NCI-H69 (cell line): ENCODE measurements at regions not wholly inside any gene's neighbourhood (a gene's known extent, or its start where the extent isn't known, plus 50 kb on each side); places are given as distances from the start of the nearest gene placed in this dataset.

Experiments used
- DNase-seq: peaks from one replicate; lab custom pipeline; 2025; lab: John Stamatoyannopoulos, UW

DNA sequence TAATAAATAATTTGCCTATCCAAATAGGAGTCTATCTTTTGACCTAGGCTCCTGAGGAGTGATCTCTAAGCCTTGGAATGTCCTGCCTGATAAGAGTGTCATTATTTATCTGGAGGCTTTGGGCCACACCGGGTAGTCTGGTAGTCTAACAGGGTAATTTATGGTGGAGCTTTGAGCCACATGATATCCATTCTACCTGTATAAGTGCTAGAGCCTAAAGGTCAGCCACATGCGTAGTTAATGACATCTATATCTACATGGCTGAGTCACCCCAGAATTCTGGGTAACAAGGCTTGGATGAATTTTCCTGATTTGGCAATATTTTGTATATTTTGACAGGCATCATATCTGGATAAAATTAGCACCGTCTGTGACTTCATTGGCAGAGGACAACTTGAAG lies 681.4 kb downstream of the MCTP2 start:
- no peak for DNase-seq

DNA sequence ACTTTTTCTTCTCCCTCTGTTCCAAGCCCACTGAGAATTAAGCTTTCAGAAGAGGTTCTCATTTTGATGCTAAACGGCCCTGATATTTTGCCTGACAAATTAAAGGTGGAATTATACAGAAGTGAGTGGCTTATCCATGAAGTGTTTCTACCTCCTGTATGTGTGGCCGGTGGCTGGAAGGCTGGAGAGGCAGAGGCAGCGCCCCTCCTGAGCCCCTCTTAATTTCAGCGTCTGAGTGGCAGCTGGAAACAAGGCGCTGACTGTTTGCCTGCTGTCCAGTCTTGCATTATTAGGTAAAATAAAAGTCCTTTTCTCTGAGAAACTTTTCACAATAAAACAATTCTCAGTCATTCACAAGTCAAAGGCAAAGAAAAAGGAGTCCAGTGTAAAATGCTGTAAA lies 685.7 kb downstream of the MCTP2 start:
- no peak for DNase-seq

DNA sequence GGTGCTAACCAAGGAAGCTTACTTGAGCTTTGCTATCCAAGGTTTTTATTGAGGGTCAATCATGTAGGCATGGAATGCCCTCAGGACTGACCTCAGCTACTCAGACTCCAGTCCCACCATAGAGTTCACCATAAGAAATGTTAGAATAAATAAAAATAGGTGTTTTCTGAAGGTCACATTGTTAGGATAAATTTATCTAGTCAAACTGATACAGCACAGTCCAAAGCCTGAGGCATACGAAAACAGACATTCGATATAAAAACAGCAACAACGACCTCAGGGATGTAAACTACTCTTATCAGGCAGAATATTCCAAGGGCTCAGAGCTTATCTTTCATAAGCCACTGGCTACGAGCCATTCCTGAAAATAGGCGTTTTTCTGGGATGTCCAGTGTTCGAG lies 690.6 kb downstream of the MCTP2 start:
- DNase-seq, result no peak

DNA sequence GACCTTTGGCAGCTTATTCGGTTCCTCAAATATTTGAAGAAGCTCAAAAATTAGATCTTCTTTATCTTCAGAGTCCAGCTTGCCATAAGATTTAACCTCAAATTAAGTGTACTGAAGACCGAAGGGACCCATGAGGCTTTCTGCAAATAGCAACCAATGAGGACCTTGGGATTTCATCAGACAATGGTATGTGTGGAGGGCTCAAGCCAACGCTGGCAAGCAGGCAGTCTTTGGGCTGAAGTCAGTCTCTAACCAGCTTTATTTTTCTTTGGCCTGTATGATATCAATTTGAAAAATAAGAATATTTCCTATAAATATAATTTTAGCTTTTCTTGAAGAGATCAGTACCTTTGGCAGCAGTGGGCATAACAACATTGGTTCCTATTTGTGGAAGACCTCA lies 692.7 kb downstream of the MCTP2 start:
- DNase-seq, result no peak

DNA sequence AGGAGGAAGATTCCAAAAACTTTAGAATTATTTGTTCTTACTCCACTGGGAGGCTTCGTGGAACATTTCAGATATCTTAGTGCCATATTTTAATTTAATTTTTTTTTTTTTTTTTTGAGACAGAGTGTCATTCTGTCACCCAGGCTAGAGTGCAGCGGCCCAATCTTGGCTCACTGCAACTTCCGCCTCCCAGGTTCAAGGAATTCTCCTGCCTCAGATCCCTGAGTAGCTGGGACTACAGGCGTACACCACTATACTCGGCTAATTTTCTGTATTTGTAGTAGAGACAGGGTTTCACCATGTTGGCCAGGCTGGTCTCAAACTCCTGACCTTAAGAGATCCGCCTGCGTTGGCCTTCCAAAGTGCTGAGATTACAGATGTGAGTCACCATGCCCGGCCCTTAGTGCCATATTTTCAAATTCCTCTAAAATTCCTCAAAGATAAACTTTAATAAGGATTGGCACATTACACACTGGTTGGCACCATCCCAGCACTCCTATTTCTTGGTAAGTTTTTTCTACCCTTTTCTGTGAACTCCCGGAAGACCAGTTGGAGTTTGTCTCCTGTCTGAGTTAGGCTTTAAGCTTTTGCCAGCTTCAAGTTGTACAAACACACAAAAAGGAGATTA lies 693.7 kb downstream of the MCTP2 start:
- DNase-seq, result no peak

DNA sequence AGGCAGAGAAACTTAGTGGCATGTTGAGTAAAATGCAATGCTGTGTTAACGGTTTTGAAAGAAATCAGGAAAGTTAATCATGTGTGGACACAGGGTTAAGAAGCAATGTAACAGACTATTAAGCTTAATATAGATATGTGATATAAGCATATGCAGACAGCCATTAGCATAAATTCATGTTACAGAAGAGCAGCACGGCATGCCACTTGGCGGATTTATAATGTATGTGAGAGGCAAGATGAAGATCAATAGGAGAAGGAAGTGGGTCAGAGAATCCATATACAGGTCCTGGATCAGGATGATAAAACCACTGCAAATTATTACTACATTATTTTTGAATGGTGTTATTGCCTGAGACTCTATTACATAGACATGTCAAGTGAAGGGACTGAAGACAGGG lies 694.3 kb downstream of the MCTP2 start:
- DNase-seq, result no peak

DNA sequence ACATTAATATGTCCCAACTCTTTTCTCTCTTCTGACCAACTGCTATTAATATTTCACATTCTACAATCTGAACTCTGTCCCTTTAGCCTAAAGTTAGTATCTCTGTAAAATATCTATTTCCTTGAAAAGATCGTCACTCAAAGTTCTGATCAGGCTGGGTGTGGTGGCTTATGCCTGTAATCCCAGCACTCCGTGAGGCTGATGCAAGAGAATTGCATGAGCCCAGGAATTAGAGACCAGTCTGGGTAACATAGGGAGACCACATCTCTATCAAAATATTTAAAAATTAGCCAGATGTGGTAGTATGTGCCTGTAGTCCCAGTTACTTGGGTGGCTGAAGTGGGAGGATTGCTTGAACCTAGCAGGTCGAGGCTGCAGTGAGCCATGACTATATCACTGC lies 695.6 kb downstream of the MCTP2 start:
- no peak for DNase-seq

DNA sequence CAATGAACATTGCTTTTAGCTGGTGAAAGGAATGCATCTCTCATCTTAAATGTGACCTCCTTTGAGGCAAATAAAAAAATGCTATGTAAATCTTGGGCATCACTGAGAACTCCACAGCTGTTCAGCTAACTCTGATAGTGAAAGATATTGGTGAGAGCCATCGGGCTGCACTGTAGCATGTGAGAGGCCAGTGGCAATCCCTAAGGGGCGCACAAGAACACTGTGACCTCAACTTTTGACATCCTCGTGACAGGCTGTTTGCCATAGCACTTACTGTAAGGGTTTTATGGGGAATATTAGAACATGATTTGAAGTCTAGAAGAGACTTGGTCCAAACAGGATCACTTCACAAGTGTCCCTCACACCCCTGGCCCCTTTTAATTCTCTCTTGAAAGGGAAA lies 697.9 kb downstream of the MCTP2 start:
- no peak for DNase-seq

DNA sequence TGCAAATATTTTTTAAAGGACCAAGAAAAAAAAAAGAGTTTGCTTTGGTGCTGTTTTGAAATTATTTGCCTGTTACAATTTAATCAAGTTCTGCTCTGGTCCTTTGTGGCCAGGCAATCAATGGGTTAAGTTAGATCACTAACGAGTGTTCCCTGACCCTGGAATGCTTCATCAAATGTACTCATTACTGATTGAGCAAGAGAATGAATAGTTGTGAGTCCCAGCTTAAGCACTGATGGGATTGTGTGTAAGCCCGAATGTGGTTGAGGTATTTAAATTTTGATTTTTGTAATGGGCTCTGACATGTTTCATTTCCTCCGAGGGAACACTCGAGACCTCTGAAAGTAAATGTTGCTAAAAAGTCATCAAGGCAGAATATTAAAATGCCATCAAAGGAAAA lies 699.1 kb downstream of the MCTP2 start:
- DNase-seq, result no peak

DNA sequence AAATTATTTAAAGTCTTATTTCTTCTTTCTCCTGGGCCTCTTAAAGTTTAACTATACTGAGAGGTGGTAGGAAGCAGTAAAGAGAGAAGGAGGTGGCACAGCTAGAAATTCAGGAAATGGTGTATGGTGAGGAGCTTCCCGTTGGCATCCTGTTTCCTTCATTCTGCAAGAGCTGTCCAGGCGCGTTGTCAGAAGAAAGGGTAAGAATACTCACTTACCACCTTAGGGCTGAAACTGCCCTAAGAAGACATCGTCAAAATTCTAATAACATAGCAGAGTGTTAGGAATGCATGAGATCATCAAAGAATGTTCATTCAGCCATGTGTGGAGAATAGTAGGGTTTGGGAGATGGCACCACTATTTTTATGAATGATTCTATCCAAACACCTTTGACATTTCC lies 699.6 kb downstream of the MCTP2 start:
- no peak for DNase-seq

DNA sequence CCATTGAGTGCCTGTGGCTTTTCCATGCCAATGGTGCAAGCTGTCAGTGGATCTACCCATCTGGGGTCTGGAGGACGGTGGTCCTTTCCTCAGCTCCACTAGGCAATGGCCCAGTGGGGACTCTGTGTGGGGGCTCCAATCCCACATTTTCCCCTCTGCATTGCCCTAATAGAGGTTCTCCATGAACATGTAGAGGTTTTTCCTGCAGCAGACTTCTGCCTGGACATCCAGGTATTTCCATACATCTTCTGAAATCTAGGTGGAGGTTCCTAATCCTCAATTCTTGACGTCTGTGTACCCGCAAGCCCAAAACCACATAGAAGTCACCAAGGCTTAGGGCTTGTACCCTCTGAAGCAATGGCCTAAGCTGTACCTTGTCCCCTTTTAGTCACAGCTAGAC lies 703.1 kb downstream of the MCTP2 start:
- no peak for DNase-seq

DNA sequence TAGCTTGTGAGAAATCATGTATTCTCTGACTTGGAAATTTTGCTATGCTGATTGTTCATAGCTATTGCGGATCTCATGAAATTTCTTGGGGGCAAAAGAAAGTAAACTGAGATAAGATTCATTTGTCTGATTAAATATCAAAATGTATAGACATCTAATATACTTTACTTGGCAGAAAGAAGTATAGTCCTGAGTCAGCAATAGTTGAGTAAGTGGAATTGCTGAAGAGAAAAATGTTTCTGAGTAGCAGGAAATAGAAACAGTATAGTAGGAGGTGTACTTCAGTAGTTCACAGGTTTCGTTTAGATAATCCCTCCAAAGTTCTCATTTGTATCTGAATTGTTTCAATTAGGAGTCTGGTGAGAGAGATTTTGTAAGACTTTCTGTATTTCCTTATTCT lies 705.9 kb downstream of the MCTP2 start:
- no peak for DNase-seq

DNA sequence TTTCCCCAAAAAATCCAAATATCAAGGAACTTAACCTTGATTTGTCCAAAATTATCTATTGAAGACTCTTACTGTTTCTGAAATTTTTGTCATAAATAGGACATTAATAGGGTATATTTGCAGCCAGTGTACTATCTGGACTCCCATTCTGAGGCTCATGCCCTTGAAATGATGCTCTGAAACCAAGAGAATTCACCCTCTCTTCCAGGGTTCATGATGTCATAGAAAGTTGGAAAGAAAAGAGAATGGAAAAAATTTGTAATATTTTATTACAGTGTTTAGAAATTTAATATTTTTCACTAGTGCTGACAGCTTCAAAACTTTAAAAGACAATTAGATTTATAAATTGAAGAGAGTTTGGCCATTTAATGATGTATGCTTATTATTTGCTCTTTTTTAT lies 712.5 kb downstream of the MCTP2 start:
- DNase-seq, result no peak

DNA sequence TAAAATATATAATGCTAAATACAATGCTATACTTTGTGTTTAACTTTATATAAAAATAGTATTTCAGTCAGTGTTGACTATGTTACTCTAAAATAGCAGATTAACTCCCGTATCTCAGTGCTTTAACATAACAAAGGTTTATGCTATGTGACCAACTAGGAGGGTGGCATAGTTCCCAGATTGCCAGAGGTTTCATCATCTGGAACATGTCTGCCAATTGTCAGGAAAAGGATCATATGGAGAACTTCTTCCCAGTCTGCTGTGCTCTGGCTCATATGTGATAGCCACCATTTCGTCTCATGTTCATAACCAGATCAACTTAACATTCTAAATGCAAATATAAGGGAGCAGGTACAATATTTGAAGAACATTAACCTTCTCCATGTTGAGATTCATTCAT lies 720.2 kb downstream of the MCTP2 start:
- DNase-seq, result no peak

DNA sequence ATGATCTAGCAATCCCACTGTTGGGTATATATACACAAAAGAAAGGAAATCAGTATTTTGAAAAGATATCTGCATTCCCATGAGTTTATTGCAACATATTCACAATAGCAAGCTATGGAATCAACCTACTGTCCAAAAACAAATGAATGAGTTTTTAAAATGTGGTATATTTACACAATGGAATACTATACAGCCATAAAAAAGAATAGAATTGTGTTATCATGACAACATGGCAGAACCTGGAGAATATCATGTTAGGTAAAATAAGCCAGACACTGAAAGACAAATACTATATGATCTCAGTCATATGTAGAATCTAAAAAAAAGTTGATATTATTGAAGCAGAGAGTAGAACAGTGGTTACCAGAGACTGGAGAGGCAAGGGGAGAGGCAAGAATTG lies 732.6 kb downstream of the MCTP2 start:
- DNase-seq, result no peak

DNA sequence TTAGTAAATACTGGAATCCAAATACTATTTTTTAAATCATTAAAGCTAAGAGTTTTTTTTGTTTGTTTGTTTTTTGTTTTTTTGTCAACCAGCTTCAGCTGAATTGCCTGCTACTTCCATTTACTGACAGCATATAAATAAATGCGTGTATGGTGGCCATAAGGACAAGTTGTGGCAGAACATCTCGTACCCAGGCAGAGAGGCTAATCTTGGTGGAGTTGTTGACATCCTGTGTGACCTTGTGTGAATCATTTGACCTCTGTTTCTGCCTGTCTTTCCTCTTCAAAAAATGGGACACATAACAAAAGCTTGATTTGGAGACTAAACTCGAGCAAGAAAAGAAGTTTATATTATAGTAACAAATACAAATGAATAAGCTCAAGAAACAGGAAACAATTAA lies 734.2 kb downstream of the MCTP2 start:
- no peak for DNase-seq

DNA sequence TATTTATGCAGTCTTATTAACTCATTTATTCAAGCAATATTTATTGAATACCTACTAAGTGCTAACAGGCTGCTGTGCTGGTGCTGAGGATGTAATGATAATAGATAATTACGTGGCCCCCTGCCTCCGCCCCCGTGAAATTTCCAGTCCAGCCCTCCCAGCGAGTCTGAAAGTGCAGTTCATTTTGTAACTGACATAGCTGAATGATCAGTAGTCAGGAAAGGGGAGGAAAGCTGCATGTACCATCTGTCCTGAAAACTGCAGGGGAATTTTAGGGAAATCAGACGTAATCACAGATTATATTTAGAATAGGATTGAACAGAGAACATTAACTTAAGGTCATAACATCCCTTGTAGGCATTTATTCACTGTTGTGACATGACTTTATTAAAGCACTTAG lies 736.8 kb downstream of the MCTP2 start:
- DNase-seq, result no peak

DNA sequence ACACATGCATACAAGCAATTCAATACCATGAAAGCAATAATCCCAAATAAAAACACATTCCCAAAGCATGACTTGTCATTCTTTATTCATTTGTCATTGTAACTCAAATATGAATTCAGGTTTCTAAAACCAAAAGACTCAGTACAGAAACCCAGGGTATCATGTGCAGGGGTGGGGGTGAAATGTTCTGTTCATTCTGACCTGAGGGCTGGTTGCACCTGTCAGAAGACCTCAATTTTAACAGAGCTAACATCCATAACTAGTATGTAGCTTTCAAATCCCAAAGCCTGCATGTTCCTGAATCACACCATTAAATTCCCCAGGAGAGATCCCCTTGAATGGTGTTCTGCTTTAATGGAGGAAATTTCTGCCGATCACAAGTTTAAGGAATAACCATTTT lies 738.7 kb downstream of the MCTP2 start:
- no peak for DNase-seq

DNA sequence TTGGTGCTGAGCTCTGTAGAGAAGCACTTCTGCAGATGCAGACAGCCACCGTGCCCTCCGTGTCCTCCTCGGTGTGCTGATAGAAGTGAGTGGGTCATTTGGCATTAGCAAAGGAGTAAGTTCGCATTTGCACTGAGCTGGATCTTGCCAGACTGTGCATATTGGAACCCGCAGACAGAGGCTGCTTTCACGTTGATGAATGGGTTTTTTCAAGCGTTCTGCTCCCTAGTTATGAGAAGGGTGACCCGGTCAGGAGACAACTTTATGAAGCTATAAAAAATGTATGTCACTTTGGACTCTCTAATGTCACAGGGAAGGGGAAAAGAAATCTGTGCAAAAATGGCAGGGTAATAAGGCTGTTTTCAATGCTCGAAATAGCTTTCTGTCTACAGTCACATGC lies 739.4 kb downstream of the MCTP2 start:
- no peak for DNase-seq

DNA sequence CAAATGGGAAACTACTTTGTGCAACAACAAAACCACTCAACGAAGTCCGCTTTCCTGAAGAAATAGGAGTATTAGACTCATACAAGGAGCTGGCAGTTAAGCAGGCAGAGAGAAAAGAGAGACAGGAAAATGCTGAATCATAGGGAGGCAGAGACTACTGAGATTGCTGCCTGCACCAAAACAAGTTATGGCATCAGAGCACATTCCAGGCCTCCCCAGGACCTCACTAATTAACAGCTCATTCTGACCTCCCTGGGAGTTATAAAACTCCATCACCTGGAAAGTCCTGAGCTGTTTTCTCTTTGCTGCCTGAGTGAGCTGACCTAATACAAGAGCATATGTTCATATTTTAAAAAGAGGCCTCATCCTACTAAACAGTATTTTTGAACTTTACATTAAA lies 741.0 kb downstream of the MCTP2 start:
- DNase-seq, result no peak

DNA sequence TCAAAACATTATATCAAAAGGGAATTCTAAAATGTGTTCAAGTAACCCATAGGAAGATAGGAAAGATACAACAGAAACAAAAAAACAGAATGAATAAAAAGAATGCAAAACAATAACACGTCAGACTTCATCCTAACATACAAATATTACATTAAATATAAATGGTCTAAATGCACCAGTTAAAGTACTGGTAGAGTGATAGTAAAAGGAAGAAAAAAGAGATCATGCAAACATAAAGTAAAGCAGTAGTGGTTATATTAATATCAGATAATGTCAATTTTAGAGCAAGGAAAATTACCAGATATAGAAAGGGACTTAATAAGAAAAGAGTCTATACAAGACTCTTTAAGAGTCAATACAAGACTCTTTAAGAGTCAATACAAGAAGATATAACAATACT lies 755.7 kb downstream of the MCTP2 start:
- DNase-seq, result no peak

DNA sequence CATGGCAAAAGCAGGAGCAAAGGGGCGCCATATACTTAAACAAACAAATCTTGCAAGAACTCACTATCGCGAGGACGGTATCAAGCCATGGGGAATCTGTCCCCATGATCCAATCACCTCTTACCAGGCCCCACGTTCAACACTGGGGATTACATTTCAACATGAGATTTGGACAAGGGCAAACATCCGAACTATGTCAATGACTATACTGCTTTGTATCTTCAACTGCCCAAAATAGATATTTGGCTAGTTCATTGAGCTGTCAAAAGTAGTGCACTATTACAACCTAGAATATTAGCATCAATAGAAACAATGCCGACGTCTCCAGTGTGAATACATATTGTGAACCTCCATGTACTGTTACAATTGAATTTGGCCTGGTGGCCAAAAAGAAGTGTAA lies 760.4 kb downstream of the MCTP2 start:
- DNase-seq, result no peak

DNA sequence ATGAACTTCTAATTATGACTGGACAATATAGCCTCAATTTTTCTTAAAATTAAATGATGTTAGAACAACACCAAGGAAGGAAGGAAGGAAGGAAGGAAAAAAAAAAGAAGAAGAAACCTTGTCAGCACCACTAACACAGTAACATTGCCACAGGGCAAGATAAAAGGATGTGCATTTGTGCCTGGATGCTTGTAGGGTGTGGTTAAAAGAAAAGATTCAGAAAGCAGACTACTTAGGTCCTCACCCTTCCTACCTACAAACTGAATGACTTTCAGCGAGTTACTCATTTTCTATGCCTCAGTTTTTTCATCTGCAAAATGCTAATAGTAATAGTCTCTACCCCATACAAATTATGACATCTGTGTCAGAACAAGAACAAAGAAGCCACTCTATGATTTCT lies 778.3 kb downstream of the MCTP2 start:
- DNase-seq, result no peak

DNA sequence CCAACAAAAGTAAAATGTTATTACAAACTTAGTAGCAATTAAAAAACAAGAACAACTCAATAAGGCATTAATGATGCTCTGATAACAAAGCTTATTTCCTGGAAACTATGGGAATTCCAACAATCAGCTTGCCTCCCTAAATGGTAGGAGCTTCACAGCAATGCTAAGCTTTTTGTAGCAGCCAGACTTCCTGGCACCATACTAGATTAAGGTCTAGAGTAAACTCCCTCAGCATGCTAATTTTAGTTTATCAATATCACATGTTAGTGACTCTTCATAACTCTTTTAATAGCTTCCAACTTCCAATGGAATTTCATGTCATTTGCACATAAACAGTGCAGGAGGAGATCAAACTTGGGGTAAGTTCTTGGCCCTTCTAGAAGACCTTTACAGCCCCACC lies 782.0 kb downstream of the MCTP2 start:
- no peak for DNase-seq
